HK-2 (cell line): ENCODE measurements at regions not wholly inside any gene's neighbourhood (a gene's known extent, or its start where the extent isn't known, plus 50 kb on each side); places are given as distances from the start of the nearest gene placed in this dataset.

Source experiments
- DNase-seq: peaks from one replicate; pipeline ENCODE4 v3.0.0-alpha.2; 2018; ENCODE audit not compliant: unreplicated experiment

GRCh38 chr5:2170761-2171160 is 288.0 kb upstream of the IRX4 start:
- DNase-seq = no peak

- DNase-seq = no peak
These were observed 287.4 kb upstream of the IRX4 start for GRCh38 chr5:2169850-2170760.

- no peak for DNase-seq
These were observed 286.7 kb upstream of the IRX4 start for GRCh38 chr5:2169430-2169808.

- no peak for DNase-seq
These were observed 286.1 kb upstream of the IRX4 start for GRCh38 chr5:2168601-2169429.

GRCh38 chr5:2167671-2168070 is 284.9 kb upstream of the IRX4 start:
- no peak for DNase-seq

GRCh38 chr5:2166979-2167377 is 284.3 kb upstream of the IRX4 start:
- no peak for DNase-seq

GRCh38 chr5:2166306-2166978 is 283.7 kb upstream of the IRX4 start:
- no peak for DNase-seq

GRCh38 chr5:2165615-2166305 is 283.0 kb upstream of the IRX4 start:
- DNase-seq = no peak

GRCh38 chr5:2165203-2165602 is 282.5 kb upstream of the IRX4 start:
- no peak for DNase-seq

- no peak for DNase-seq
These were observed 281.9 kb upstream of the IRX4 start for GRCh38 chr5:2164586-2164985.

- DNase-seq = no peak
These were observed 281.3 kb upstream of the IRX4 start for GRCh38 chr5:2163940-2164490.

- no peak for DNase-seq
These were observed 280.5 kb upstream of the IRX4 start for GRCh38 chr5:2163060-2163856.

- no peak for DNase-seq
These were observed 278.1 kb upstream of the IRX4 start for GRCh38 chr5:2160811-2161210.

- DNase-seq = no peak
These were observed 276.0 kb upstream of the IRX4 start for GRCh38 chr5:2158767-2159166.

- no peak for DNase-seq
These were observed 275.4 kb upstream of the IRX4 start for GRCh38 chr5:2158109-2158508.

- no peak for DNase-seq
These were observed 274.6 kb upstream of the IRX4 start for GRCh38 chr5:2157372-2157771.

- no peak for DNase-seq
These were observed 273.8 kb upstream of the IRX4 start for GRCh38 chr5:2156358-2157059.

- no peak for DNase-seq
These were observed 272.8 kb upstream of the IRX4 start for GRCh38 chr5:2155556-2155955.

GRCh38 chr5:2153802-2154201 is 271.1 kb upstream of the IRX4 start:
- no peak for DNase-seq

- no peak for DNase-seq
These were observed 270.6 kb upstream of the IRX4 start for GRCh38 chr5:2153350-2153749.
